Psoas muscle (tissue), 7 donors: ENCODE measurements at regions not wholly inside any gene's neighbourhood (a gene's known extent, or its start where the extent isn't known, plus 50 kb on each side); places are given as distances from the start of the nearest gene placed in this dataset.

Experiments used
- ATAC-seq, 4 donors: fragments of 200-7000 bp; cut with Tn5 transposase; one replicate each; pipeline ENCODE4 v1.9.1; 2020; ENCODE audit warnings: moderate library complexity in 3 of 4, mild to moderate bottlenecking in 2 of 4
- DNase-seq, 2 donors: peaks; one replicate each; pipeline ENCODE4 v3.0.0-alpha.2; 2020
- H3K27ac ChIP-seq: fragments of 200-600 bp; one replicate; pipeline ENCODE4 v1.8.0; 2022
- H3K27me3 ChIP-seq, 3 donors: fragments of 200-600 bp in 1 of 3; one replicate each; pipeline versions ENCODE4 v1.6.1 to v1.8.0; 2013 to 2022; ENCODE audit warnings: low read length in 2 of 3, mild to moderate bottlenecking in 2 of 3, moderate library complexity in 1 of 3; ENCODE audit not compliant: insufficient read depth in 3 of 3
- H3K36me3 ChIP-seq, 2 donors: fragments of 200-600 bp in 1 of 2; one replicate each; pipeline versions ENCODE4 v1.6.1 to v1.8.0; 2013 to 2022; ENCODE audit warnings: low read depth in 1 of 2, mild to moderate bottlenecking in 1 of 2, moderate library complexity in 1 of 2; ENCODE audit not compliant: insufficient read depth in 1 of 2
- H3K4me1 ChIP-seq: fragments of 200-600 bp; one replicate; pipeline ENCODE4 v1.8.0; 2022
- H3K4me3 ChIP-seq: fragments of 200-600 bp; one replicate; pipeline ENCODE4 v1.8.0; 2022; ENCODE audit warnings: mild to moderate bottlenecking
- H3K9me3 ChIP-seq: fragments of 200-600 bp; one replicate; pipeline ENCODE4 v1.8.0; 2022
- CTCF ChIP-seq: fragments of 200-600 bp; IDR thresholded peaks from one replicate; pipeline ENCODE4 v1.8.0; 2022; ENCODE audit warnings: antibody characterized with exemption
- WGBS, 3 donors: extraction: QIAGEN DNeasy Blood & Tissue Kit; methylation state at CpG; one replicate each; pipeline versions ENCODE4 v1.1.6 to v1.1.7; 2013; 5-methylcytosine and 5-hydroxymethylcytosine counted together
- intact Hi-C, 2 donors: fragments of 100-400 bp; cut with DNase I; formaldehyde crosslinking; loops; one replicate each; pipeline versions ENCODE4 v1.11.0 to v1.14.2; 2022
- donor health status: healthy with polysubstance abuse.
- donor health status: DM: no; HTN: no; CAD: no; lungs with moderate emphysema.
- donor health status: Bipolar disorder and iron deficiency.
- donor health status: healthy.
- donor health status: DM: yes; HTN: yes; CAD: no.
- donor health status: DM: no; HTN: no; CAD: no.
- donor health status: DM: yes; HTN: yes; CAD: no.

- no peak overlapping the region for H3K27ac ChIP-seq
- no peaks in the 10 kb centered on the region for H3K4me1 ChIP-seq
- intact Hi-C loops: no loop called here
- no peak for TF ChIP-seq CTCF
- no peak for ATAC-seq
- H3K4me3 ChIP-seq: no peak overlapping the region
- H3K9me3 ChIP-seq: no peaks in the 10 kb centered on the region
- H3K36me3 ChIP-seq: no peaks in the 10 kb centered on the region
- no peaks in the 10 kb centered on the region for H3K27me3 ChIP-seq
- no peak for DNase-seq
- WGBS, 3 donors: 92 to 93% (median 93%) methylated on average over 9 of the region's 9 CpGs
Measured at GRCh38 chr7:153327683-153328082, 568.1 kb downstream of the ACTR3B start.

- TF ChIP-seq CTCF: no peak
- Histone ChIP-seq H3K9me3 (no peaks in the 10 kb centered on the region), H3K4me1 (no peaks in the 10 kb centered on the region), H3K27ac (no peak overlapping the region), H3K36me3 (no peaks in the 10 kb centered on the region), H3K4me3 (no peak overlapping the region), H3K27me3 (no peaks in the 10 kb centered on the region)
- WGBS, 3 donors: 73 to 92% (median 89%) methylated on average over 3 of the region's 3 CpGs
- DNase-seq: no peak
- no peak for ATAC-seq
- intact Hi-C loops: no loop called here
Measured at GRCh38 chr7:153331427-153331826, 571.9 kb downstream of the ACTR3B start.

GRCh38 chr7:153354071-153354470, 594.5 kb downstream of the ACTR3B start:
- Histone ChIP-seq H3K4me1 (no peaks in the 10 kb centered on the region), H3K27ac (no peak overlapping the region), H3K27me3 (no peaks in the 10 kb centered on the region), H3K9me3 (no peaks in the 10 kb centered on the region), H3K36me3 (no peaks in the 10 kb centered on the region), H3K4me3 (no peak overlapping the region)
- TF ChIP-seq CTCF: no peak
- 86 to 94% (median 86%) methylated on average over 5 of the region's 5 CpGs for WGBS, 3 donors
- no peak for ATAC-seq
- DNase-seq: no peak
- intact Hi-C loops: no loop called here

- no peak for ATAC-seq
Measured at GRCh38 chr7:153370092-153370491, 610.5 kb downstream of the ACTR3B start.

More at GRCh38 chr7:153370092-153370491, 610.5 kb downstream of the ACTR3B start:
- Histone ChIP-seq H3K27me3 (no peaks in the 10 kb centered on the region), H3K27ac (no peak overlapping the region), H3K36me3 (no peaks in the 10 kb centered on the region), H3K4me3 (no peak overlapping the region), H3K9me3 (no peaks in the 10 kb centered on the region), H3K4me1 (no peaks in the 10 kb centered on the region)
- intact Hi-C loops: no loop called here
- DNase-seq: no peak
- 70 to 82% (median 81%) methylated on average over 5 of the region's 5 CpGs for WGBS, 3 donors
- TF ChIP-seq CTCF: no peak
